Stimulated activated CD8-positive, alpha-beta memory T cell treated with anti-CD3 and anti-CD28 coated beads, Interleukin-7, amount 100 ng/mL, for 1 hour (primary cell): ENCODE measurements at regions not wholly inside any gene's neighbourhood (a gene's known extent, or its start where the extent isn't known, plus 50 kb on each side); places are given as distances from the start of the nearest gene placed in this dataset.

Source experiments
- DNase-seq, 2 donors: peaks; one replicate each; pipeline ENCODE4 v3.0.0-alpha.2; 2020; ENCODE audit warnings: low read depth in 2 of 2

- DNase-seq = no peak
Observed at GRCh38 chr4:74692972-74693371, 101.4 kb downstream of the BTC start.
